Stomach (tissue), 8 donors: ENCODE measurements at regions not wholly inside any gene's neighbourhood (a gene's known extent, or its start where the extent isn't known, plus 50 kb on each side); places are given as distances from the start of the nearest gene placed in this dataset.
A peak's percentile ranks its signal among the peaks of the same experiment; 100 is the strongest.

Source experiments
- DNase-seq, 2 donors: peaks; one replicate each; pipeline versions ENCODE4 v3.0.0 to v3.0.0-alpha.2; 2013 to 2019
- H3K27ac ChIP-seq, 5 donors: fragments of 200-600 bp in 4 of 5; sonication (generic) in 4 of 5; one replicate each; pipeline ENCODE4 v1.5.1; 2013 to 2019; ENCODE audit warnings: mild to moderate bottlenecking in 1 of 5, moderate library complexity in 1 of 5
- H3K27me3 ChIP-seq, 3 donors: fragments of 200-600 bp; sonication (generic); one replicate each; pipeline ENCODE4 v1.5.1; 2017 to 2019; ENCODE audit warnings: mixed run types in 1 of 3
- H3K36me3 ChIP-seq, 4 donors: fragments of 200-600 bp; sonication (generic); 1 replicate in 3 of 4; 2 replicates in 1 of 4; pipeline ENCODE4 v1.5.1; 2016 to 2019
- H3K4me1 ChIP-seq, 4 donors: fragments of 200-600 bp; sonication (generic); one replicate each; pipeline ENCODE4 v1.5.1; 2016 to 2019
- H3K4me3 ChIP-seq, 4 donors: fragments of 200-600 bp; sonication (generic) in 3 of 4; one replicate each; pipeline ENCODE4 v1.5.1; 2016 to 2019; ENCODE audit warnings: mild to moderate bottlenecking in 1 of 4
- H3K9me3 ChIP-seq, 4 donors: fragments of 200-600 bp; sonication (generic); one replicate each; pipeline ENCODE4 v1.5.1; 2016 to 2019
- CTCF ChIP-seq, 7 experiments: fragments of 450-650 bp in 4 of 7; fragments of 200-600 bp in 3 of 7; sonication (generic) in 3 of 7; IDR thresholded peaks; one replicate each; pipeline ENCODE4 v1.5.1; 2016 to 2019; ENCODE audit warnings: antibody characterized with exemption in 7 of 7, control low read depth in 2 of 7, mild to moderate bottlenecking in 1 of 7
- EP300 ChIP-seq: sonication (generic); formaldehyde crosslinking; IDR thresholded peaks from one replicate; pipeline ENCODE4 v1.6.1; 2017; ENCODE audit warnings: antibody characterized with exemption
- POLR2A ChIP-seq, 4 donors: fragments of 450-650 bp; IDR thresholded peaks; one replicate each; pipeline ENCODE4 v1.6.1; 2016; ENCODE audit warnings: antibody characterized with exemption in 4 of 4, control low read depth in 2 of 4, mild to moderate bottlenecking in 1 of 4, moderate library complexity in 1 of 4
- POLR2AphosphoS5 ChIP-seq, 3 donors: sonication (generic); formaldehyde crosslinking; IDR thresholded peaks; one replicate each; pipeline ENCODE4 v1.6.1; 2016; ENCODE audit warnings: antibody characterized with exemption in 3 of 3
- WGBS, 5 donors: extraction: QIAGEN DNeasy Blood & Tissue Kit in 3 of 5; methylation state at CpG; one replicate each; pipeline versions ENCODE4 v1.1.5 to v1.1.7; 2013 to 2018; 5-methylcytosine and 5-hydroxymethylcytosine counted together
- intact Hi-C: fragments of 100-400 bp; cut with DNase I; formaldehyde crosslinking; loops from one replicate; pipeline ENCODE4 v1.15.1; 2023; ENCODE audit warnings: low total_unique reads
- donor health status: healthy with polysubstance abuse.
- donor health status: Bipolar disorder and iron deficiency.
- donor health status: healthy.

GRCh38 chr18:66735933-66736332 is 132.0 kb upstream of the CDH19 start:
- Histone ChIP-seq H3K4me3 (no peak overlapping the region), H3K27ac (no peak overlapping the region), H3K27me3 (no peaks in the 10 kb centered on the region), H3K4me1 (no peaks in the 10 kb centered on the region), H3K36me3 (no peaks in the 10 kb centered on the region), H3K9me3 (peaks cover 0 to 6% (median 0%) of the 10 kb centered on the region in 4 donors)
- intact Hi-C loops: no loop called here
- WGBS, 5 donors: 78 to 97% (median 94%) methylated on average over 1 of the region's 1 CpG
- TF ChIP-seq EP300: no peak
- TF ChIP-seq POLR2AphosphoS5 (IDR thresholded peaks at IDR 0.05): no peak
- no peak for TF ChIP-seq POLR2A (IDR thresholded peaks at IDR 0.05)
- no peak for TF ChIP-seq CTCF (IDR thresholded peaks at IDR 0.05)
- no peak for DNase-seq

DNA sequence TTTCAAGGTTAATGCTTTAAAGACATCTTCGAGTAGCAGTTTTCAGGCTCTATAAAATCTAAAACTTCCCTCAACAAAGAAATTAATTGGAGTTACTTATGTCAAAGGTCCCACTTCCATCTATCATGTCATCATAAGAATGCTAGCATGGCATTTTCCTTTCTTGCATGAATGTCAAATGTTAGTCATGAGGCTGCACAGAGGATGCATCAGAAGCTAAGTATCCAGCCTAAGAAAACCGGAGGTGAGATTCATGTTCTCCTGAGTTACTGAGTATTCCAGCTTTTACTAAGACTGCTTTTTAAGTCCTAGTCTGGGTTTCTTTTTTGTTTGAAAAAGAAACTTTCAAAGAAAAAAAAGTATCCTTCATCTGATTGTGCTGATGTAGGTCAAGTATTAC is 130.6 kb upstream of the CDH19 start:
- TF ChIP-seq EP300 (no peak), POLR2A (IDR thresholded peaks at IDR 0.05) (no peak), POLR2AphosphoS5 (IDR thresholded peaks at IDR 0.05) (no peak)
- Histone ChIP-seq H3K27ac (no peak overlapping the region), H3K4me3 (no peak overlapping the region), H3K36me3 (no peaks in the 10 kb centered on the region), H3K4me1 (no peaks in the 10 kb centered on the region), H3K9me3 (peaks cover 0 to 6% (median 0%) of the 10 kb centered on the region in 4 donors), H3K27me3 (no peaks in the 10 kb centered on the region)
- intact Hi-C loops: no loop called here
- no peak for DNase-seq
- 82 to 90% (median 86%) methylated on average over 2 of the region's 2 CpGs for WGBS, 5 donors

GRCh38 chr18:66731890-66732289 is 128.0 kb upstream of the CDH19 start:
- TF ChIP-seq EP300: no peak
- no peak for TF ChIP-seq CTCF (IDR thresholded peaks at IDR 0.05)
- TF ChIP-seq POLR2AphosphoS5 (IDR thresholded peaks at IDR 0.05): no peak
- no peak for TF ChIP-seq POLR2A (IDR thresholded peaks at IDR 0.05)
- no peaks in the 10 kb centered on the region for H3K4me1 ChIP-seq
- no peak for DNase-seq
- no peaks in the 10 kb centered on the region for H3K27me3 ChIP-seq
- intact Hi-C loops: no loop called here
- no peak overlapping the region for H3K27ac ChIP-seq
- no peak overlapping the region for H3K4me3 ChIP-seq
- no peaks in the 10 kb centered on the region for H3K36me3 ChIP-seq
- H3K9me3 ChIP-seq: no peaks in the 10 kb centered on the region

GRCh38 chr18:66729442-66730239 is 125.8 kb upstream of the CDH19 start:
- no peaks in the 10 kb centered on the region for H3K4me1 ChIP-seq
- TF ChIP-seq POLR2A (IDR thresholded peaks at IDR 0.05) (no peak), CTCF (IDR thresholded peaks at IDR 0.05) (no peak), POLR2AphosphoS5 (IDR thresholded peaks at IDR 0.05) (no peak), EP300 (no peak)
- H3K27ac ChIP-seq: no peak overlapping the region
- intact Hi-C loops: no loop called here
- no peaks in the 10 kb centered on the region for H3K27me3 ChIP-seq
- 59 to 75% (median 65%) methylated on average over 2 of the region's 2 CpGs for WGBS, 5 donors
- H3K9me3 ChIP-seq: no peaks in the 10 kb centered on the region
- peak in 1 of 2 donors; percentile 41 for DNase-seq
- H3K4me3 ChIP-seq: no peak overlapping the region
- no peaks in the 10 kb centered on the region for H3K36me3 ChIP-seq

DNA sequence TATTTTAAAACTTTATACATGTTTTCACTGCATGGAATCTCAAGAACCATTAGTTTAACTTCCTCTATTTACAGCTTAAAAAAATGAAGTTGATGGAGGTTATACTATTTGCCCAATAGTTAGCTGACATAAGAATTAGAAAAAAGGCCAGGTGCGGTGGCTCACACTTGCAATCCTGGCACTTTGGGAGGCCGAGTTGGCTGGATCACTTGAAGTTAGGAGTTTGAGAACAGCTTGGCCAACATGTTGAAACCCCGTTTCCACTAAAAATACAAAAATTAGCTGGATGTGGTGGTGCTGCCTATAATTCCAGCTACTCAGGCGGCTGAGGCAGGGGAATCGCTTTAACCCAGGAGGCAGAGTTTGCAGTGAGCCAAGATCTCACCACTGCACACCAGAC is 125.1 kb upstream of the CDH19 start:
- H3K9me3 ChIP-seq: no peaks in the 10 kb centered on the region
- TF ChIP-seq CTCF (IDR thresholded peaks at IDR 0.05) (no peak), POLR2AphosphoS5 (IDR thresholded peaks at IDR 0.05) (no peak), POLR2A (IDR thresholded peaks at IDR 0.05) (no peak), EP300 (no peak)
- H3K27me3 ChIP-seq: no peaks in the 10 kb centered on the region
- 77 to 94% (median 92%) methylated on average over 5 of the region's 5 CpGs for WGBS, 5 donors
- no peak overlapping the region for H3K4me3 ChIP-seq
- no peaks in the 10 kb centered on the region for H3K4me1 ChIP-seq
- H3K27ac ChIP-seq: no peak overlapping the region
- no peaks in the 10 kb centered on the region for H3K36me3 ChIP-seq
- intact Hi-C loops: no loop called here
- DNase-seq: no peak
